ENCODE measurements at regions not wholly inside any gene's neighbourhood (a gene's known extent, or its start where the extent isn't known, plus 50 kb on each side); places are given as distances from the start of the nearest gene placed in this dataset.

DNA sequence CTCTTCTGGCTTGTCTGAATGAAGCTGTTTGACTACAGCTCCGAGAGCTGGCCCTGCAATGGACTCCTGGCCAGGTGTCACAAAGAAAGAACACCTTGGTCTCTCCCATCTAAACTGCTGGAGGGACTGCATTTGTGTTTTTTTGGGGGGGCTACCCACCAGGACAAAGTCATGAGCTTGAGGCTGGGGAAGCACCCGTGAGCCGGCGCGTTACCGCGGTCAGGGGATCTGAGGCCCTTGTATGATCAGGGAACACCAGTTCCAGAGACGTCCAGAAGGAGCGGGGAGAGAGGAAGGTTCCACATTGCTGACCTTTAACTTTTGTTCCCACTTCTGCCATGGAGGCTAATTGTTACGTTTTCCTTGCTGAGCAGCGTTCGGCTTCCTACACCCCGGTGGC lies 84.5 kb upstream of the C1orf174 start:
- H3K27me3 ChIP-seq = no peaks in the 10 kb centered on the region

DNA sequence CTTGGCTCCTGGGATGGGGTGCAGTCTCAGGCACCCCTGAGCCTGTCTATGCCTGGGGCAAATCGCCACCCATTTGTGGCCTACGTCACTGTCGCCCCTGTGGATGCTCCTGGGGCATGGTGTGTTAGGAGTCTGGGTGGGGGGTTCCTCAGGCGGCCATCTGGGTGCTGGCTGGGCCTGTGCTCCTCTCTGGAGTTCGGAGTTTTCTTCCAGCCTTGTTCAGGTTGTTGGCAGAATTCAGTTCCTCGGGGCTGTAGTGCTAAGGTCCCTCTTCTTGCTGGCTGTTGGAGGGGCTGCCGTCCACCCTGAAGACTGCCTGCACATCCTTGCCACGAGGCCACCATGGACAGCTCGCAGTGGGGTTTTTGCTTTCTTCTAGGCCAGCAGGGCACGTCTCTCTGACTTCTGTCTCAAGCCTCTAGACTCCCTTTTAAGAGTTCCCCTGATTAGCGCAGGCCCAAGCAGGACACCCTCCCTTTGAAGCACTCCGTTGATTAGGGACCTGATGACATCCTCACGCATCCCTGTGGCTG lies 86.7 kb upstream of the C1orf174 start:
- H3K27me3 ChIP-seq = no peaks in the 10 kb centered on the region
- H3K9me3 ChIP-seq = peaks cover 0 to 8% of the 10 kb centered on the region in 2 donors
- H3K36me3 ChIP-seq = no peaks in the 10 kb centered on the region
- DNase-seq (ENCODE audit: low spot score) = no peak
- H3K4me3 ChIP-seq = no peak overlapping the region
- TF ChIP-seq, protein P1, sequence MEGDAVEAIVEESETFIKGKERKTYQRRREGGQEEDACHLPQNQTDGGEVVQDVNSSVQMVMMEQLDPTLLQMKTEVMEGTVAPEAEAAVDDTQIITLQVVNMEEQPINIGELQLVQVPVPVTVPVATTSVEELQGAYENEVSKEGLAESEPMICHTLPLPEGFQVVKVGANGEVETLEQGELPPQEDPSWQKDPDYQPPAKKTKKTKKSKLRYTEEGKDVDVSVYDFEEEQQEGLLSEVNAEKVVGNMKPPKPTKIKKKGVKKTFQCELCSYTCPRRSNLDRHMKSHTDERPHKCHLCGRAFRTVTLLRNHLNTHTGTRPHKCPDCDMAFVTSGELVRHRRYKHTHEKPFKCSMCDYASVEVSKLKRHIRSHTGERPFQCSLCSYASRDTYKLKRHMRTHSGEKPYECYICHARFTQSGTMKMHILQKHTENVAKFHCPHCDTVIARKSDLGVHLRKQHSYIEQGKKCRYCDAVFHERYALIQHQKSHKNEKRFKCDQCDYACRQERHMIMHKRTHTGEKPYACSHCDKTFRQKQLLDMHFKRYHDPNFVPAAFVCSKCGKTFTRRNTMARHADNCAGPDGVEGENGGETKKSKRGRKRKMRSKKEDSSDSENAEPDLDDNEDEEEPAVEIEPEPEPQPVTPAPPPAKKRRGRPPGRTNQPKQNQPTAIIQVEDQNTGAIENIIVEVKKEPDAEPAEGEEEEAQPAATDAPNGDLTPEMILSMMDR (IDR thresholded peaks at IDR 0.05) = no peak
- H3K27ac ChIP-seq = no peak overlapping the region
- H3K4me1 ChIP-seq = no peaks in the 10 kb centered on the region

More for the DNA sequence above, 84.5 kb upstream of the C1orf174 start:
- H3K4me3 ChIP-seq = no peak overlapping the region
- TF ChIP-seq, protein P1 (IDR thresholded peaks at IDR 0.05) = no peak
- DNase-seq (ENCODE audit: low spot score) = no peak
- no peak overlapping the region for H3K27ac ChIP-seq
- no peaks in the 10 kb centered on the region for H3K4me1 ChIP-seq
- no peaks in the 10 kb centered on the region for H3K9me3 ChIP-seq
- no peaks in the 10 kb centered on the region for H3K36me3 ChIP-seq

DNA sequence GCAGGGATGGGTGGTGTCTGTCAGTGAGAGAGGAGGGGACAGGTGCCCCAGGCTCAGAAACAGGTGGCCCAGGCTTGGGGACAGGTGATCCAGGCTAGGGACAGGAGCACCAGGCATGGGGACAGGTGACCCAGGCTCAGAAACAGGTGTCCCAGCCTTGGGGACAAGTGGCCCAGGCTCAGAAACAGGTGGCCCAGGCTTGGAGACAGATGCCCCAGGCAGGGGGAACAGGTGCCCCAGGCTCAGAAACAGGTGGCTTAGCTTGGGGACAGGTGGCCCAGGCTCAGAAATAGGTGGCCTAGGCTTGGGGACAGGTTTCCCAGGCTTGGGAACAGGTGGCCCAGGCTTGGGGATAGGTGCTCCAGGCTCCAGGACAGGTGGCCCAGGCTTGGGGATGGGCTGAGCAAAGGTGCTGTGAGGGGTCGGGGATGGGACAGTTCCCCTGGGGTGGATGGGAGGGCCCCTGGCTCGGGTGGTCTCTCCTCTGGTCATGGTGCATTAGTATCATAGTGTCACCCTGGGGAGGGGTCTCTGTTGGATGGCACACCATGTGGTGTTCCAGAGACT lies 87.7 kb upstream of the C1orf174 start:
- peaks cover 0 to 8% of the 10 kb centered on the region in 2 donors for H3K9me3 ChIP-seq
- TF ChIP-seq, protein P1 (IDR thresholded peaks at IDR 0.05) = no peak
- DNase-seq (ENCODE audit: low spot score) = no peak
- no peak overlapping the region for H3K27ac ChIP-seq
- H3K4me3 ChIP-seq = no peak overlapping the region
- no peaks in the 10 kb centered on the region for H3K36me3 ChIP-seq
- H3K27me3 ChIP-seq = no peaks in the 10 kb centered on the region
- H3K4me1 ChIP-seq = no peaks in the 10 kb centered on the region

DNA sequence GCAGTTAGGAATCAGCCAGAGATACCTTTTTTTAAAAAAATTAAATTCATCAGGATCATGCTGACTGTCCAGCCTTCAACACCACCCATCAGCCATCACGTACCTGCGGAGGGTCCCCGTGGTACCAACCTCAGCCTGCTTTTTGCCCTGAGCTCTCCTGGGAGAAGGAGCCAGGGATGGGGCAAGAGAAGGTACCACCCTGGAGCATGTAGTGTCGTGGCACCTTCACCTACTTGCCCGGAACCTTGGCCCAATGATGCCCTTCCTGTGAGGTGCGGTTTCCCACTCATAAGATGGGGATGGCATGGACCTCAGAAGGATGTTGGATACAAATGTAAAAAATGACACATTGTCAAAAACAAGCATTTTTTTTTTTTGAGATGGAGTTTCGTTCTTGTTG lies 88.4 kb upstream of the C1orf174 start:
- TF ChIP-seq, protein P1 (IDR thresholded peaks at IDR 0.05) = no peak

DNA sequence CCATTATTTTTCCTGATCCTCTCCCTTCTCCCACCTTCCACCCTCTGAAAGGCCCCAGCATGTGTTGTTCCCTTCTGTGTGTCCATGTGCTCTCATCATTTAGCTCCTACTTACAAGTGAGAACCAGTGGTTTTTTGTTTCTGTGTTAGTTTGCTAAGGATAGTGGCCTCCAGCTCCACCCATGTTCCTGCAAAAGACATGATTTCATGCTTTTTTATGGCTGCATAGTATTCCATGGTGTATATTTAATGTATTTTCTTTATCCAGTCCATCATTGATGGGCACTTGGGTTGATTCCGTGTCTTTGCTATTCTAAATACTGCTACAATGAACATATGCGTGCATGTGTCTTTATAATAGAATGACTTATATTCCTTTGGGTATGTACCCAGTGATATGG lies 89.4 kb upstream of the C1orf174 start:
- peaks cover 0 to 8% of the 10 kb centered on the region in 2 donors for H3K9me3 ChIP-seq
- H3K27me3 ChIP-seq = no peaks in the 10 kb centered on the region
- H3K27ac ChIP-seq = no peak overlapping the region
- H3K4me1 ChIP-seq = no peaks in the 10 kb centered on the region
- H3K36me3 ChIP-seq = no peaks in the 10 kb centered on the region
- no peak overlapping the region for H3K4me3 ChIP-seq
- TF ChIP-seq, protein P1 (IDR thresholded peaks at IDR 0.05) = no peak
- no peak for DNase-seq (ENCODE audit: low spot score)

More for the DNA sequence above, 88.4 kb upstream of the C1orf174 start:
- H3K4me1 ChIP-seq = no peaks in the 10 kb centered on the region
- DNase-seq (ENCODE audit: low spot score) = no peak
- no peaks in the 10 kb centered on the region for H3K27me3 ChIP-seq
- H3K36me3 ChIP-seq = no peaks in the 10 kb centered on the region
- no peak overlapping the region for H3K4me3 ChIP-seq
- peaks cover 0 to 8% of the 10 kb centered on the region in 2 donors for H3K9me3 ChIP-seq
- no peak overlapping the region for H3K27ac ChIP-seq

DNA sequence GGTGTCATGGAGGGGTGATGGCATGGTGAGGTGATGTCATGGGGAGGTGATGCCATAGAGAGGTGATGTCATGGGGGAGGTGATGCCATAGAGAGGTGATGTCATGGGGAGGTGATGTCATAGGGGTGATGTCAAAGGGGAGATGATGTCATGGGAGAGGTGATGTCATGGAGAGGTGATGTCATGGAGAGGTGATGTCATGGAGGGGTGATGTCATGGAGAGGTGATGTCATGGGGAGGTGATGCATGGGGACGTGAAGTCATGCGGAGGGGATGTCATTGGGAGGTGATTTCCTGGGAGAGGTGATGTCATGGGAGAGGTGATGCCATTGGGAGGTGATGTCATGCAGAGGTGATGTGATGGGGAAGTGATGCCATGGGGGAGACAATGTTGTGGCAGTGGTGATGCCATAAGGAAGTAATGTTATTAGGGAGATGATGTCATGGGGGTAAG lies 92.1 kb upstream of the C1orf174 start:
- TF ChIP-seq, protein P1 (IDR thresholded peaks at IDR 0.05) = no peak
- H3K36me3 ChIP-seq = no peaks in the 10 kb centered on the region
- no peak overlapping the region for H3K4me3 ChIP-seq
- H3K27me3 ChIP-seq = no peaks in the 10 kb centered on the region
- peaks cover 0 to 8% of the 10 kb centered on the region in 2 donors for H3K9me3 ChIP-seq
- no peak for DNase-seq (ENCODE audit: low spot score)
- H3K4me1 ChIP-seq = no peaks in the 10 kb centered on the region
- no peak overlapping the region for H3K27ac ChIP-seq
